Naive B cell (primary cell): ENCODE measurements at regions not wholly inside any gene's neighbourhood (a gene's known extent, or its start where the extent isn't known, plus 50 kb on each side); places are given as distances from the start of the nearest gene placed in this dataset.
"Not testable (repeated sequence)": the region's sequence is repeated elsewhere in the genome, so short reads cannot be mapped to it uniquely, and the experiment has no call there.

Experiments
- ATAC-seq, 2 donors: fragments of 150-1000 bp; cut with Tn5 transposase; 2 replicates each; pipeline ENCODE4 v1.10.0; 2021; ENCODE audit warnings: low read depth in 2 of 2, mild to moderate bottlenecking in 2 of 2, moderate library complexity in 2 of 2
- DNase-seq: peaks from one replicate; pipeline ENCODE4 v3.0.0; 2022
- H3K27ac Mint-ChIP-seq, 6 donors: one replicate each; pipeline ENCODE4 v1.8.0; 2020 to 2022; ENCODE audit warnings: mild to moderate bottlenecking in 6 of 6, mixed read lengths in 6 of 6, moderate library complexity in 5 of 6, inconsistent platforms in 2 of 6
- H3K27me3 Mint-ChIP-seq, 3 donors: one replicate each; pipeline ENCODE4 v1.8.0; 2021 to 2022; ENCODE audit warnings: mixed read lengths in 3 of 3, mild to moderate bottlenecking in 1 of 3
- H3K36me3 Mint-ChIP-seq, 2 donors: one replicate each; pipeline ENCODE4 v1.8.0; 2020 to 2022; ENCODE audit warnings: mixed read lengths in 2 of 2, inconsistent platforms in 1 of 2, mild to moderate bottlenecking in 1 of 2
- H3K4me1 Mint-ChIP-seq, 3 donors: one replicate each; pipeline ENCODE4 v1.8.0; 2020 to 2022; ENCODE audit warnings: mixed read lengths in 3 of 3, inconsistent platforms in 1 of 3, mild to moderate bottlenecking in 1 of 3, moderate library complexity in 1 of 3
- H3K4me3 Mint-ChIP-seq, 8 donors: one replicate each; pipeline ENCODE4 v1.8.0; 2020 to 2022; ENCODE audit warnings: mild to moderate bottlenecking in 8 of 8, mixed read lengths in 8 of 8, moderate library complexity in 8 of 8, inconsistent platforms in 2 of 8
- H3K9me3 Mint-ChIP-seq, 7 donors: one replicate each; pipeline ENCODE4 v1.8.0; 2020 to 2022; ENCODE audit warnings: mixed read lengths in 7 of 7, mild to moderate bottlenecking in 5 of 7, inconsistent platforms in 2 of 7, moderate library complexity in 1 of 7

- H3K36me3 Mint-ChIP-seq = no peaks in the 10 kb centered on the region
- no peaks in the 10 kb centered on the region for H3K4me1 Mint-ChIP-seq
- no peak for DNase-seq
- H3K4me3 Mint-ChIP-seq = no peak overlapping the region
- peaks cover 0 to 1% (median 0%) of the 10 kb centered on the region in 7 donors for H3K9me3 Mint-ChIP-seq
- no peak overlapping the region for H3K27ac Mint-ChIP-seq
- ATAC-seq = no peak
- H3K27me3 Mint-ChIP-seq = no peaks in the 10 kb centered on the region
Measured at GRCh38 chr3:95521396-95521795, 1293.0 kb upstream of the EPHA6 start.

DNA sequence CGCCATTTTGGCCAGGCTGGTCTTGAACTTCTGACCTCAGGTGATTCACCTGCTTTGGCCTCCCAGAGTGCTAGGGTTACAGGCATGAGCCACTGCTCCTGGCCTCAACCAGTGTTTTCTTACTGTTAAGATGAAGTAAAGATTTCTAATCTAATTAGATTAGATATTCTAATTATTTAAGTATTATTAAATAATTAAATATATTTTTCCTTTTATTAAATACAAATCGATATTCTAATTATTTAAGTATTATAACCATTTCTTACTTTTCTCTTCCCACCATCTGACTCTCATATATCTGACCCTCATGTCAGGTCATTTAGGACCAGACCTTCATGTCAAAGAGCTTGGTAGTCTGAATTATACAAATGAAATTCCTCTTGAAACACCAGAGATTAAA, 1291.9 kb upstream of the EPHA6 start:
- no peaks in the 10 kb centered on the region for H3K27me3 Mint-ChIP-seq
- ATAC-seq (no peak), DNase-seq (no peak)
- no peaks in the 10 kb centered on the region for H3K36me3 Mint-ChIP-seq
- peaks cover 0 to 1% (median 0%) of the 10 kb centered on the region in 7 donors for H3K9me3 Mint-ChIP-seq
- no peaks in the 10 kb centered on the region for H3K4me1 Mint-ChIP-seq
- no peak overlapping the region for H3K4me3 Mint-ChIP-seq
- no peak overlapping the region for H3K27ac Mint-ChIP-seq

GRCh38 chr3:95539950-95540483, 1274.4 kb upstream of the EPHA6 start:
- Mint-ChIP-seq H3K9me3 (peaks cover 0 to 4% (median 0%) of the 10 kb centered on the region in 7 donors), H3K4me3 (no peak overlapping the region), H3K27ac (no peak overlapping the region)

DNA sequence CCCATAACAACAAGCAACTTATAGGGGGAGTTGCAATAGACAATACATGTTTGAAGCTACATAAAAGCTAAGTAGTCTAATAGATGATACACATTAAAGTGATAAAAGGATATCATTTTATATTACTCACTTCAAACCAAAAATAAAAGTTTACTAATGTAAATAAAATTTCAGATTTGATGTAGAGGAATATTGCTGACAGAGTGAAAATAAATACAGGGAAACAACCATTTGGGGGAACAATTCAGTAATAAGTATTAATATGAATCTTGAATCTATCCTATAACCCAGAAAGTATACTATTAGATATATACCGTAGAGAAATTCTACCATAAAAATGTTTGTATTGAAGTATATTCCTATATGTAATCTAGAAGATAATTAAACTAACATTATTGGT, 1248.9 kb upstream of the EPHA6 start:
- H3K36me3 Mint-ChIP-seq = no peaks in the 10 kb centered on the region
- no peak for DNase-seq
- no peak overlapping the region for H3K4me3 Mint-ChIP-seq
- no peak overlapping the region for H3K27ac Mint-ChIP-seq
- H3K9me3 Mint-ChIP-seq = peaks cover 6 to 29% (median 11%) of the 10 kb centered on the region in 7 donors
- no peaks in the 10 kb centered on the region for H3K27me3 Mint-ChIP-seq
- no peaks in the 10 kb centered on the region for H3K4me1 Mint-ChIP-seq
- no peak for ATAC-seq

More at GRCh38 chr3:95539950-95540483, 1274.4 kb upstream of the EPHA6 start:
- ATAC-seq (no peak), DNase-seq (no peak)
- Mint-ChIP-seq H3K27me3 (no peaks in the 10 kb centered on the region), H3K36me3 (no peaks in the 10 kb centered on the region), H3K4me1 (no peaks in the 10 kb centered on the region)

GRCh38 chr3:95567346-95567745, 1247.0 kb upstream of the EPHA6 start:
- Mint-ChIP-seq H3K27ac (no peak overlapping the region), H3K9me3 (peaks cover 6 to 29% (median 10%) of the 10 kb centered on the region in 7 donors), H3K27me3 (no peaks in the 10 kb centered on the region), H3K4me3 (no peak overlapping the region), H3K4me1 (no peaks in the 10 kb centered on the region), H3K36me3 (no peaks in the 10 kb centered on the region)
- DNase-seq (no peak), ATAC-seq (no peak)

GRCh38 chr3:95586754-95587153, 1227.6 kb upstream of the EPHA6 start:
- Mint-ChIP-seq H3K4me3 (no peak overlapping the region), H3K27ac (no peak overlapping the region), H3K4me1 (no peaks in the 10 kb centered on the region), H3K9me3 (peaks cover 0 to 10% (median 8%) of the 10 kb centered on the region in 7 donors), H3K27me3 (no peaks in the 10 kb centered on the region), H3K36me3 (no peaks in the 10 kb centered on the region)
- ATAC-seq (no peak), DNase-seq (no peak)

DNA sequence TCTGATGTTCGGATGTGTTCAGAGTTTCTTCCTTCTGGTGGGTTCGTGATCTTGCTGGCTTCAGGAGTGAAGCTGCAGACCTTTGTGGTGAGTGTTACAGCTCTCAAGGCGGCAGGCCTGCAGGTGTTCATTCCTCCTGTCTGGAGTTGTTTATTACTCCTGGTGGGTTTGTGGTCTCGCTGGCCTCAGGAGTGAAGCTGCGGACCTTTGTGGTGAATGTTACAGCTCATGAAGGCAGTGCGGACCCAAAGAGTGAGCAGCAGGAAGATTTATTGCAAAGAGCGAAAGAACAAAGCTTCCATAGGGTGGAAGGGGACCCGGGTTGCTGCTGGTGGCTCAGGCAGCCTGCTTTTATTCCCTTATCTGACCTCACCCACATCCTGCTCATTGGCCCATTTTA, 1226.8 kb upstream of the EPHA6 start:
- not testable (repeated sequence) for H3K36me3 Mint-ChIP-seq, H3K4me1 Mint-ChIP-seq, ATAC-seq, H3K4me3 Mint-ChIP-seq, DNase-seq, H3K27me3 Mint-ChIP-seq, H3K27ac Mint-ChIP-seq
- H3K9me3 Mint-ChIP-seq = peaks cover 0 to 12% (median 6%) of the 10 kb centered on the region in 7 donors

GRCh38 chr3:95588473-95588872, 1225.9 kb upstream of the EPHA6 start:
- Mint-ChIP-seq H3K27me3 (no peaks in the 10 kb centered on the region), H3K36me3 (no peaks in the 10 kb centered on the region), H3K4me3 (no peak overlapping the region), H3K4me1 (no peaks in the 10 kb centered on the region), H3K27ac (no peak overlapping the region), H3K9me3 (peaks cover 3 to 12% (median 6%) of the 10 kb centered on the region in 7 donors)
- ATAC-seq (no peak), DNase-seq (no peak)

- ATAC-seq (no peak), DNase-seq (no peak)
- no peaks in the 10 kb centered on the region for H3K36me3 Mint-ChIP-seq
- H3K9me3 Mint-ChIP-seq = peaks cover 0 to 12% (median 7%) of the 10 kb centered on the region in 7 donors
- H3K27ac Mint-ChIP-seq = no peak overlapping the region
- H3K4me1 Mint-ChIP-seq = no peaks in the 10 kb centered on the region
- H3K4me3 Mint-ChIP-seq = no peak overlapping the region
- no peaks in the 10 kb centered on the region for H3K27me3 Mint-ChIP-seq
Measured at GRCh38 chr3:95595416-95596075, 1218.8 kb upstream of the EPHA6 start.

DNA sequence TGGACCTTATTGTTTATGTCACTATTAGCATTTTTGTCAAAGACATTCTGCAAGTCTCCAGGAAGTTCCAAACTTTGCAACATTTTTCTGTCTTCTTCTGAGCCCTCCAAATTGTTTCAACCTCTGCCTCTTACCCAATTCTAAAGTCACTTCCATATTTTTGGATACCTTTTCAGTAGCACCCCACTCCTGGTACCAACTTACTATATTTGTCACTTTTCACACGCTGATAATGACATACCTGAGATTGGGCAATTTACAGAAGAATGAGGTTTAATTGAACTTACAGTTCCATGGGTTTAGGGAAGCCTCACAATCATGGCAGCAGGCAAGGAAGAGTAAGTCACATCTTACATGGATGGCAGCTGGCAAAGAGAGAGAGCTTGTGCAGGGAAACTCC, 1206.5 kb upstream of the EPHA6 start:
- no peaks in the 10 kb centered on the region for H3K4me1 Mint-ChIP-seq
- H3K36me3 Mint-ChIP-seq = peaks cover 0 to 7% of the 10 kb centered on the region in 2 donors
- no peak for DNase-seq
- H3K27ac Mint-ChIP-seq = no peak overlapping the region
- peaks cover 14 to 38% (median 20%) of the 10 kb centered on the region in 7 donors for H3K9me3 Mint-ChIP-seq
- no peak for ATAC-seq
- no peaks in the 10 kb centered on the region for H3K27me3 Mint-ChIP-seq
- no peak overlapping the region for H3K4me3 Mint-ChIP-seq

DNA sequence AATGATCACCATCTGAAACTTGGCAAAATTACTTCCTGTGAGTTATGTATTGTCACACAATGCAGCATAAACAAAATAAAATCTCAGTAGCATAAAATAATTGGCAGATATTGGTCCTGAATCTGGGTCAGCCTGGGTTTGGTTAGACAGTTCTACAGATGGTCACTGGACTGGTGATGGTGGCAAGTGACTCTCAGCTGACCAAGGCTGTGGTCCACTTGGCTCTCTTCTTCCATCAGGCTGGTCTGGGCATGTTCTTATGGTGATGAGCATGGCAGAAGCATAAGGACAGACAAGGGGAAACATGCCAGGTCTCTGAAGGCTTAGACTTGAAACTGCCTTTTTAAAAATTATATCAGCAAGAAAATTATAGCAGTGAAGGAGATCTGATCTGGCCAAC, 1205.0 kb upstream of the EPHA6 start:
- Mint-ChIP-seq H3K36me3 (peaks cover 0 to 7% of the 10 kb centered on the region in 2 donors), H3K27me3 (no peaks in the 10 kb centered on the region), H3K4me3 (no peak overlapping the region), H3K9me3 (peaks cover 11 to 36% (median 20%) of the 10 kb centered on the region in 7 donors), H3K27ac (peak overlapping the region in 1 of 6 donors; percentile 16), H3K4me1 (no peaks in the 10 kb centered on the region)
- DNase-seq = no peak
- ATAC-seq = no peak

DNA sequence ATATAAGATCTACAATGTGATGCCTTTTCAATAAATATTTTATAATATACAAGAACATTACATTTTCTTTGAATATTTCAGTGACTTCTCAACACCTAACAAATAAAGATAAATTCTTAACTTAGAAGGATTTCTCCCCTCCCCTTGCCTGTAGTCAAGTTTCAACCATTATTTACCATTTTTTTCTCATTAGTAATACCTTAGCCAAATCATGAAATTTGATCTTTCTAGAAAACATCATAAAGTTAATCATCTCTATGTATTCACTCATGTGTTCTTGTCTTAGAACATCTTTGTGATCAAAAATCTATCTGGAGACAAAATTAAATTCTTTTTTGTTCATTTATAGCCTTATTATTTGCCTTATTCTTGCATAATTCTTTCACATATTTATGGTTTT, 1201.8 kb upstream of the EPHA6 start:
- no peak overlapping the region for H3K27ac Mint-ChIP-seq
- H3K36me3 Mint-ChIP-seq = peaks cover 0 to 4% of the 10 kb centered on the region in 2 donors
- DNase-seq = no peak
- no peaks in the 10 kb centered on the region for H3K27me3 Mint-ChIP-seq
- H3K9me3 Mint-ChIP-seq = peaks cover 5 to 21% (median 10%) of the 10 kb centered on the region in 7 donors
- no peak for ATAC-seq
- H3K4me1 Mint-ChIP-seq = no peaks in the 10 kb centered on the region
- H3K4me3 Mint-ChIP-seq = no peak overlapping the region

GRCh38 chr3:95613993-95614392, 1200.4 kb upstream of the EPHA6 start:
- Mint-ChIP-seq H3K27ac (no peak overlapping the region), H3K27me3 (no peaks in the 10 kb centered on the region), H3K9me3 (peaks cover 0 to 13% (median 8%) of the 10 kb centered on the region in 7 donors), H3K36me3 (no peaks in the 10 kb centered on the region), H3K4me3 (no peak overlapping the region), H3K4me1 (no peaks in the 10 kb centered on the region)
- DNase-seq = no peak
- ATAC-seq = no peak

DNA sequence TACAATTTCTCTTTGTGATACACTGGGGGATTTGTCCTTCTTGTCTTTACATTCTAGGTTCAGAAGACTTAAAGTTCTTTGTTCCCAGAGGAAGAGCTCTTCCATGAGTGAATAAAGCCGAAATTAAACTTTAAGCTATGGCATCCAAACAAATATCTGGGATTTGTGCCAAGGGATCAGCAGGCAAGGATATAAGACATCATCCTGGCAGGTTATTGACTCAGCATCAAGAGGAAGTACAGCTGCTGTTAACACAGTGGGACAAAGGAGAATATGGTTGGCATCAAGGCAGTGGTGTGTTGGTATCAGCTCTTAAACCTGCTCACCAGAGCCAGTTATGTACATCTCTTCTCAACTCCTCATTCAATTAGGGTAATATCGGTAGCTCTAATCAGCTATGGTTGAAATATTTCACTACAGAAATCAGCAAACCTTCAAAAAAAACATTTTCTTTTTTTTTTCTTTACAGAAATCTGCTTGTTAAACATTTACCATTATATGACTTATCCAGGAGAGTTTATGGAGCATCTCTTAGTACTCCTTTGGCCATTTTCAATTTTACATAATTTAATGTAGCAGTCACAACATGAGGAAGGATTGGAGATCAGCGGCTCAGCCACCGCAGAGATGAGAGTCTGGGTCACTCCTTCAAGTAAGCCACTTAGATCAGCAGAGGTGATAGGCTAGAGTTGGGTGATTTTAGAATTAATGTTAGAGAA, 1198.6 kb upstream of the EPHA6 start:
- no peak overlapping the region for H3K27ac Mint-ChIP-seq
- H3K4me1 Mint-ChIP-seq = no peaks in the 10 kb centered on the region
- no peak overlapping the region for H3K4me3 Mint-ChIP-seq
- no peaks in the 10 kb centered on the region for H3K36me3 Mint-ChIP-seq
- no peaks in the 10 kb centered on the region for H3K27me3 Mint-ChIP-seq
- ATAC-seq (no peak), DNase-seq (no peak)
- peaks cover 0 to 5% (median 1%) of the 10 kb centered on the region in 7 donors for H3K9me3 Mint-ChIP-seq
